Ishikawa (cell line): ENCODE measurements at regions not wholly inside any gene's neighbourhood (a gene's known extent, or its start where the extent isn't known, plus 50 kb on each side); places are given as distances from the start of the nearest gene placed in this dataset.

Experiments used
- CEBPB ChIP-seq: IDR thresholded peaks from 2 replicates; pipeline ENCODE4 v1.6.1; 2012
- CREB1 ChIP-seq: IDR thresholded peaks from 2 replicates; pipeline ENCODE4 v1.6.1; 2012; ENCODE audit warnings: low read depth
- EGR1 ChIP-seq: IDR thresholded peaks from 2 replicates; pipeline ENCODE4 v1.6.1; 2012
- EP300 ChIP-seq: IDR thresholded peaks from 2 replicates; pipeline ENCODE4 v1.6.1; 2012; ENCODE audit warnings: borderline replicate concordance
- FOXM1 ChIP-seq: IDR thresholded peaks from 2 replicates; pipeline ENCODE4 v1.6.1; 2012; ENCODE audit warnings: low read depth, borderline replicate concordance
- MAX ChIP-seq: IDR thresholded peaks from 2 replicates; pipeline ENCODE4 v1.6.1; 2012
- NFIC ChIP-seq: IDR thresholded peaks from 2 replicates; pipeline ENCODE4 v1.6.1; 2012
- RAD21 ChIP-seq: IDR thresholded peaks from 2 replicates; pipeline ENCODE4 v1.6.1; 2012; ENCODE audit warnings: low read depth
- REST ChIP-seq: IDR thresholded peaks from 2 replicates; pipeline ENCODE4 v1.6.1; 2012; ENCODE audit warnings: low read depth, mild to moderate bottlenecking
- TAF1 ChIP-seq: IDR thresholded peaks from 2 replicates; pipeline ENCODE4 v1.6.1; 2012; ENCODE audit warnings: low read depth, mild to moderate bottlenecking
- TCF12 ChIP-seq: IDR thresholded peaks from 2 replicates; pipeline ENCODE4 v1.6.1; 2012; ENCODE audit warnings: low read depth
- TEAD4 ChIP-seq: IDR thresholded peaks from 2 replicates; pipeline ENCODE4 v1.6.1; 2012
- USF1 ChIP-seq: IDR thresholded peaks from 2 replicates; pipeline ENCODE4 v1.6.1; 2012
- YY1 ChIP-seq: IDR thresholded peaks from 2 replicates; pipeline ENCODE4 v1.6.1; 2012; ENCODE audit warnings: low read depth
- ZBTB7A ChIP-seq: IDR thresholded peaks from 2 replicates; pipeline ENCODE4 v1.6.1; 2012; ENCODE audit warnings: low read depth

- TF ChIP-seq TCF12: no peak
- TF ChIP-seq TAF1: no peak
- no peak for TF ChIP-seq REST
- TF ChIP-seq ZBTB7A: no peak
- TF ChIP-seq USF1: no peak
- TF ChIP-seq CREB1: no peak
- TF ChIP-seq MAX: no peak
- no peak for TF ChIP-seq CEBPB
- no peak for TF ChIP-seq NFIC
- TF ChIP-seq EGR1: no peak
- no peak for TF ChIP-seq RAD21
These were observed 232.5 kb downstream of the SHQ1 start for GRCh38 chr3:72615776-72616175.

GRCh38 chr3:72615182-72615581 lies 233.1 kb downstream of the SHQ1 start:
- TF ChIP-seq EGR1 (no peak), TEAD4 (no peak), CREB1 (no peak), EP300 (no peak), FOXM1 (no peak), REST (no peak), TCF12 (no peak), USF1 (no peak), NFIC (no peak), MAX (no peak), ZBTB7A (no peak), YY1 (no peak), TAF1 (no peak), RAD21 (no peak), CEBPB (no peak)

GRCh38 chr3:72614394-72615074 lies 233.7 kb downstream of the SHQ1 start:
- TF ChIP-seq RAD21 (no peak), TCF12 (no peak), EGR1 (no peak), YY1 (no peak), USF1 (no peak)

- TF ChIP-seq REST (no peak), CEBPB (no peak), MAX (no peak), YY1 (no peak), CREB1 (no peak), USF1 (no peak), NFIC (no peak), RAD21 (no peak), FOXM1 (no peak), TAF1 (no peak), TEAD4 (no peak), EGR1 (no peak), EP300 (no peak), TCF12 (no peak), ZBTB7A (no peak)
These were observed 234.4 kb downstream of the SHQ1 start for GRCh38 chr3:72613871-72614270.
